ENCODE measurements at regions not wholly inside any gene's neighbourhood (a gene's known extent, or its start where the extent isn't known, plus 50 kb on each side); places are given as distances from the start of the nearest gene placed in this dataset.
"Not testable (repeated sequence)": the region's sequence is repeated elsewhere in the genome, so short reads cannot be mapped to it uniquely, and the experiment has no call there.

DNA sequence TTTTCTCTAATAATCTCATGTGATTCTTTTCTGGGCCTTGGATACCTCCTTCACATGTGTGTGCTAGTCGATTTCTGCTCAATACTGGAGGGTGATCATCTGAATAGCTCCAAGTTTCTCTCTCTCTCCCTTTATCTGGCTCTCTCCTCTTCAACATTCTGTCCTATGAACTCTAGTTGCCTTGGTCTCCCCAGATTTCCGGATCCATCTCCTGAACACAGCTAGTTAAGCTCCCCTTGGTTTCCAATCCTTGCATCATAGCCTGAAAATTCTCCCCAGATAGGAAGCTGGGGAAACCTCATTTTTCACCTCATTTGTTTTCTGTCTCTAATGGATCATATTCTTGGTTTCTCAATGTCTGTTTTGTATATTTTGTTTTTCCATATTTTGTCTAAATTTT, 832.3 kb downstream of the MTRR start:
- no peak for DNase-seq

DNA sequence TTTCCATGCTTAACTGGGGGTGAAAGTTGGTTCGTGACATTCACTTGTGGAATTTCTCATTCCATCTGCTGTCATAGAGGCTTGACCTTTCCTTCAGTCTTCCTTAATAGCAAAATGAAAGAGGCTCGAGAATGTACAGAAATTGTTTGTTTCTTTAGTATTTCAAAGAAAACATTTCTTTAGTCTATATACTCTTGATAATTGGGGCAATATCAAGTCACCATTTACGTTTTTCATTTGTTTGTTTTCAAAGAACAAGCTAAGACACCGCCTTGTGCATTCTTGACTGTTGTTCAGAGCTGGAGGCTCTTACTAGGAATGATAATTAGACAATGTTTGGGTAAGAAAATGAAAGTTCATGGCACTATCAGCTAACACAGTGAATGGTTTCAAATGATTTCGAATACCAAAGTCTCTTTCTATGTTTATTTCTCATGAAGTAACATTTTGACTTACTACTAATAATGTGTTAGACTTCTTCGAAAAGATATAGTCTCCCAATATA, 835.4 kb downstream of the SEMA5A start:
- DNase-seq = no peak

DNA sequence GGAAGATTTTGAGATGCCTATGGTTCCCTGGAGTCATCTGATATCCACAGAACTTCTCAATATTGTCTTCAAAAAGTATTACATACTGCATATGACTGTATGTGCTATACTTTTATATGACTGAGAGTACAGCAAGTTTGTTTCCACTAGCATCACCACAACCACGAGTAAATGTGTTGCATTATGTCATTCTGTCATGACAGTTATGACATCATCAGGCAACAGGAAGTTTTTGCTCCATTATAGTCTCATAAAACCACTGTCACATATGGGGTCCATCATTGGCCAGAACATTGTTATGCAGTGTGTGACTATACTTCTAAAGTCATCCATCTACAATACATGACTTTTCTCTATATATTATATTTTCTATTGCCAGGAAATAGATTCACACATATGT, 831.7 kb downstream of the SEMA5A start:
- DNase-seq = no peak

DNA sequence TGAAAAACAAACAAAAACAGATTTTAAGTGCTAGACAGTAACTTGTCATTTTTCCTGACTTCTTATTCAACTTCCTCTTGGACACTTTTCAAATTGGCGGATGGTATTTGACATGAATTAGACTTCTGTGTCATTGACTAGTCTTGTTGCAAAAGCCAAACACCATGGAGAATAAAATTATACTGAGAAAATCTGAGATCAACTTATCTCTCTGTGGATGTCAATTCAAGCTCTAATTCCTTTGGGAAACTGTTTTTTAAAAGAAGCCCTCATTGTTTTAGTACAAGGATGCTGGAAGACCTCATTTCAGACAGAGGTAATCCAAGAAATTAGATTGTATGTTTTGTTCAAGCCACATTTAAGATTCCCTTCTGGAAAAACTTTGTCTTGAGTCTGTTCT, 831.0 kb downstream of the SEMA5A start:
- DNase-seq = no peak

DNA sequence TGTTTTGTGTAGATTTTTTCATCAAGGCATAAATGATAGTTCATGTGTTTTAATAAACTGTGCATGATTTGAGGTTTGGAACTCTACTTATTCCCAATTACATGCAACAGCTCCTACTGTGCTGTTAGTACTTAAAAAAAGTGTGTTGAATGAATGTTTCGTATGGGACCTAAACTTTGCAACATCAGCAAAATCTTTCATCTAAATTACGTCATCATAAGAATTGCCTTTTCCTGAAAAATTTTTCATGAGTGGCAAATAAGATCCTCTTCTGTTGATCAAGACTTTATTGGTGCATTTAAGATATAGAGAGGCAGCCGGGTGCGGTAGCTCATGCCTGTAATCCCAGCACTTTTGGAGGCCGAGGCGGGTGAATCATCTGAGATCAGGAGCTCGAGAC, 826.1 kb downstream of the SEMA5A start:
- DNase-seq = no peak

DNA sequence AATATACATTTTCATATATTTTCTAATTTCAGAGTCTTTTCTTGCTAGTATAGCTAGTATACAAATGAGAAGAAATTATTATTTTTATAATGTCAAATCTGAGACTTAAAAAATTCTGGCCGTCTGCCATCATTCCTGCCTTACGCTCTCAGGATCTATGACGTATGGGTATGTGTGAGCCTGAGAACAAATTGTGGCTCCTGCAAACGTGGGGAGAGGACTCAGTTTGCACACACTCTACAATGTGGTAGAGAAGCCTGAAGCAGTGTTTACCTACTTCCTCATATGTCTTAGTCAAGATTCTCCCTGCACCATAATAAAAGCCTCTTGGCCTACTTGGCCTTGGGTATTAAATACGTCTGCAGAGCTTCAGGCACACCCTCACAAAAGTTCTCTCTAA, 825.4 kb downstream of the SEMA5A start:
- no peak for DNase-seq

DNA sequence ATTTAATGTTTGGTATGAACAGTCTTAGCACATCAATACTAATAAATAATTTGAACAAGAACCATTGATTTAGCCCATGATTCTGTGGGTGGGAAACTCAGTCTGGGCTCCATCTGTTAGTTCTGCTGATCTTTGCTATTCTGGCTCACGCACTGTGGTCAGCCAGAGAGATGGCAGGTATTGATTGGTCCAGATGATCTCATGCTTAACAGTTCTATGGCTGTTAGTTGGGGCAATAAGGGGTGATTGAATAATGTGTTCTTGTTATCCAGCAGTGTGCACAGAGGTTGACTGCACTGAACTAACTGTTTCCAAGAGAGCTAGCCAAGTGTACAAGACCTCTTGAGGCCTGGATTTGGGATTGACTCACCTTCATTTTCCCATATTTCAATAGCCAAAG, 824.3 kb downstream of the SEMA5A start:
- DNase-seq = no peak

DNA sequence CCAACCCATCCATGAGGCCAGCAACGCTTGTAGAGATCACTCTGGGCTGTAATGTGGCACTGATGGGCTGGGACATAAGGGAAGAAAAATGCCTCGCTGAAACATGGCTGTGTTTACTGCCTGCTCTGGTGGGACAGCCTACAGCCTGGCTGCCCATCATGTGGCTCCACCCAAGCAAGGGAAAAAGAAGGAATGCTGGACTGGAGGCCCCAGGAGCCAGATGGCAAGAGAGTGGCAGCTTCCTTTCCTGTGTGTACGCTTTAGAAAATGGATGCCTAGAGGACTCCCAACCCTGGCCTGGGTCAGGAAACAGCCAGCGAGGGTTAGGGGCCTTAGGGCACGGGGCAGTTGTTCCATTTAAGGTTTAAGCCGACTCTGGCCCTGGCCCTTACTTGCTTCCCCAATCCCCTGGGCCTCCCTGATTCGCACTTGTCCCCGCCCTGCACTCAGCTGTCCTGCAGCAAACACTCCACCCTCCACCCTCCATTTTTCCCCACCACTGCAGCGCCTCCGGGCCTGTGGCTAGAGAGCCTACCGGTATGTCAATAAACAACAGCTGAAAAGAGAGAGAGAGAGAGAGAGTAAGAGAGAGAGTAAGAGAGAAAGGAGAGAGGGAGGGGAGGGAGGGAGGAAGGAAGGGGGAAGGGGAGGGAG, 819.4 kb downstream of the SEMA5A start:
- no peak for DNase-seq

DNA sequence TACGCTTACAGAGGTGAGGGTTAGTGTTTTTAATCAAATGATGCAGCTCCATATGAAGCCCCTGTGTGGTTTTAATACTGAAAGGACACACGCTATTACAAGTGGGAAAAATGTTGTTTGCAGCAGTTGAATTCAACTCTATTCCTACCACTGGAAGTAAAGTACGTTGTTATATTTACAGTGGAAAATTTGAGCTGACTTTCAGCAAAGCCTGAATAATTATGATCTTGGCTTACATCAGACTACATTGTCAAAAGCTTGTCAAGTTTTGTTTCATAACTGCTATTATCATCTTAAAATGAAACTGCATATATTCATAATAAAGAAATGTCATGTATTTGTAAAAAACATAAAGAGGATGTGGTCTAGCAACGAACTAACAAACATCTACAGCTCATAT, 818.5 kb downstream of the SEMA5A start:
- DNase-seq = no peak

DNA sequence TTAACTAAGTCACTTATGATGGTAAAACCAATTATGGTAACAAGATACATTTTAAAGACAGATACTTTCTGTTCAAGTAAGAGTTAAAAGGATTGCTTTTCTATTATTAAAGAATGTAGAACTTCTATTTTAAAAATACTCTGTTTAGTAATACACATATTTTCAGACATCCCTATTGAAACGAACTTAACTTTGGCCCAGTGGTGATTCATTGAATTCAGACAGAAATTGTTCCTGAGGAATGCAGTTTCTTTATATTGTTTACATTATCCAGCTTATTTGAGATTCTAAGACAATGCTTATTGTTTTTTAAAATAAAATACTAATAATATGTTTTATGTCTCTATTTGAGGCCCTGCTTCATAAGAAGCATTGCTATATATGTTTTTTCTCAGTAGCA, 816.4 kb downstream of the SEMA5A start:
- no peak for DNase-seq

DNA sequence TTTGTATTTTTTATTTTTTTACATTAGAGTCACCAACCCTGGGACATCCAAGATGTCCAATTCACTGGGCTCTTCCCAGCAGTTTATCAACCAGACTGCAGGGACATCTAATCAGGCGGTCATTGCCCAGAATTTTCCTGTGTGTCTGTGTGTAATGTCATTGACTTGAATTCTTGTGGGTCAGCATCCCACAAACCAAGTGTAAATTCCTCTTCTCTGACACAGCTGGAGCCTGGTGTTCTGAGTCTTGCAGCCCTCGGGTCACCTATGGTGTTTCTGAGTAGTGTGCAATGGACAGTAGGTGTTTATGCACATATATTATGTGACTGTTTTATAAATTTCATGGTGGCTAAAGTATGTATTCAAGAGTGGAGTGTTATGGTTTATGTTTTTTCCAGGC, 815.7 kb downstream of the SEMA5A start:
- DNase-seq = no peak

DNA sequence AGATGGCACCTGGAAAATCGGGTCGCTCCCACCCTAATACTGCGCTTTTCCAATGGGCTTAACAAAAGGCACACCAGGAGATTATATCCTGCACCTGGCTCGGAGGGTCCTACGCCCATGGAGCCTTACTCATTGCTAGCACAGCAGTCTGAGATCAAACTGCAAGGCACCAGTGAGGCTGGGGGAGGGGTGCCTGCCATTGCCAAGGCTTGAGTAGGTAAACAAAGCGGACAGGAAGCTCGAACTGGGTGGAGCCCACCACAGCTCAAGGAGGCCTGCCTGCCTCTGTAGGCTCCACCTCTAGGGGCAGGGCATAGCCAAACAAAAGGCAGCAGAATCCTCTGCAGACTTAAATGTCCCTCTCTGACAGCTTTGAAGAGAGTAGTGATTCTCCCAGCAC, 814.8 kb downstream of the SEMA5A start:
- DNase-seq = not testable (repeated sequence)

DNA sequence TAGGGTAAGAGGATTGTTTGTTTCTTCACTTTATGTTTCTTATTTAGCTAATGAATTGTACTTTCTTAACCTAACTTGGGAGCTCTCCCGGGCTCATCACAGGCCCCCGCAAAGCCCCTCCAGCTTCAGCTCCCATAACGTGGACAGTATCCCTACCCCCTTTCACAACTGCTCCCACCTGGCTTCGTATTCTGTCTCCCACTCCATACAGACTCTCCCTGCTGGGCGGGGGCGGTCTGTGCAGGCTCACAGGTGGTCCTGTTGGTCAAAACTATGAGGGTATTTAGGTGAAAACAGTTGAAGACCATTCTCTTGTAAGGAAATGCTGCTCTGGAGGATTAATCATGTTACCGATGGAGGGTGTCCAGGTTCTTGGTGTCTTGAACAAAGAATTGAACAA, 805.3 kb downstream of the SEMA5A start:
- DNase-seq = no peak

DNA sequence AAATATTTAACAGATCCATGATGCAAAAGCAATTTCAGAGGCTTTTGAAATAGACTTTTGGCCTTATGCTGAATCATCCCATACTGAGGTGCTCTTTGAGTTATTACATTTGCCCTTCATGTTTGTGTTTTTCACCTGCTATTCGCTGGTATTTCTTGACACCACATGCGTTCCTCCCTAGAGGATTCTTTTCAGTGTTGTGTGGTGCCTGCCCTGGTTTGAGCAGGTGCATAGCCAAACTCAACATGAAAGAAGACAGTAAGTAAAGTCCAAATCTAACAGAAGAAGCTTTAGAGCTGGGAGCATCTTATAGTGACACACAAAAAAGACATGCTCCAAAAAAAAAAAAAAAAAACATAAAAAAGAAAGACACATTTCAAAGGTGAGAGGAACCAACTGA, 796.3 kb downstream of the SEMA5A start:
- no peak for DNase-seq

DNA sequence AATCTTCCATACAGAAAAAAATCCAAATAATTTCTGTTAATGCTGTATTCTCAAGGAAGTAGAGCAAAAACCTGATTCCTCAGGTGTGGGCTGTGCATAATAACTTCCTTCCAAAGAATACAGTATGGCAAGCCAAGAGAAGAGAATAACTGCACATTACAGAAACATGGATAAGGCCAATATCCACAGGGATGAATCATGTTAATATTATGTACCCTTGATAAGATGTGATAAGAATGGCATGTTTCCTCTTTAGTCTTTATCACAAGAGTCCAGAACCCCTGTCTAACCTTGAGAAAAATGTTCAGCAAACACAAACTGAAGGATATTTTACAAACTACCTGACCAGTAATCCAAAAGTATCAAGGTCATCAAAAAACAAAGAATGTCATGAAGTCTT, 795.8 kb downstream of the SEMA5A start:
- no peak for DNase-seq

DNA sequence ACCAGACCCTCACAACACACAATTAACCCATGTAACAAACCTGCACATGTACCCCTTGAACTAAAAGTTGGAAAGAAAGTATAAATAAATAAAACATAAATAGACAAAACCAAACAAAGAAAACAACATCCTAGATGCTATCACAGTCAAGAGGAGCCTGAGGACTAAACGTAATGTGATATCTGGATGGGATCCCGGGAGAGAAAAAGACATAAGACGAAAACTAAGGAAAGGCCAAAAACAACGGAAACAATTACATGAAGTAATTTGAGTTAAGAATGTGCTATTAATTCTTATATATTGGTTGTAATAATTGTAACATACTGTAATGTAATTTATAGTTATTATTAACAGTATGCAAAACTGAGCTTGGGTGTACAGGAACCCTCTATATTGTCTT, 793.9 kb downstream of the SEMA5A start:
- no peak for DNase-seq

DNA sequence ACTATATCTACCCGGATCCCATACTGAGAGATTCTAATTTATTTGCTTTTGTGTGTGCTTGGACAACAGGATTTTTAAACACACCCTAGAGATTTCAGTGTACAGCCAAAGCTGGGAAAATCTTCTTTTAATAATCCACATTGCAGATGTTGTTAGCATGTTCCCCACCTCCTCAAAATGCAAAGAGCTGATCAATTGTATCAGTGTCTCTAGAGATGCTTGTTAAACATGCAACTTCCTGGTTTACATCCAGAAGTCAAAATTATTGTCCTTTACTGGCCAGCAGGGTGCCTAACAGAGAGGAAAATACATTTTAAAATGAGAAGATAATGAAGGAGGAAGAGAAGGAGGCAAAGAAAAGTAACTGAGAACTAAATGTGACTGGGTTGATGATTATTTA, 793.3 kb downstream of the SEMA5A start:
- DNase-seq = peak in 1 of 51 donors; percentile 1

DNA sequence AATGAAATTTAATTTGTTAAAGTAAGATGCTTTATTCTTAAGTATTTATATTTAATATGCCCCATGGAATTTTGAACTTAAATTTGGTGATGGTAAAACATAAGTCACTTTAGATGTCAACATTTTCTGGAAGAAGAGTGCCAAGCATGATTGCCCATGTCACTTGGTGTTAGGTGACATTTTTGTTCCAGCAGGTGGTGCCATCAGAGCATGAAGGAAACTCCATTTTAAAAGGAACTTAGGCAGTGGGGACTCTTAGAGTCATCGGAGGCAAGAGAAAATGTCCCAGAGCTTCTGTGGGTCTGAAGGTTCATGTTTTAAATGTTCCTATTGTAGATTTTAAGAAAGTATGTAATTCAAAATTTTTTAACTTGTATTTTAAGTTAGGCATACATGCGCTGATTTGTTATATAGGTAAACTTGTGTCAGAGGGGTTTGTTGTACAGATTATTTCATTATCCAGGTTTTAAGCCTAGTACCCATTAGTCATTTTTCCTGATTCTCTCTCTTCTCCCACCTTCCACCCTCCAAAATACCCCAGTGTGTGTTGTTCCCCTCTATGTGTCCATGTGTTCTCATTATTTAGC, 789.3 kb downstream of the SEMA5A start:
- peak in 19 of 51 donors; percentile 3 to 59 (median 26) for DNase-seq

DNA sequence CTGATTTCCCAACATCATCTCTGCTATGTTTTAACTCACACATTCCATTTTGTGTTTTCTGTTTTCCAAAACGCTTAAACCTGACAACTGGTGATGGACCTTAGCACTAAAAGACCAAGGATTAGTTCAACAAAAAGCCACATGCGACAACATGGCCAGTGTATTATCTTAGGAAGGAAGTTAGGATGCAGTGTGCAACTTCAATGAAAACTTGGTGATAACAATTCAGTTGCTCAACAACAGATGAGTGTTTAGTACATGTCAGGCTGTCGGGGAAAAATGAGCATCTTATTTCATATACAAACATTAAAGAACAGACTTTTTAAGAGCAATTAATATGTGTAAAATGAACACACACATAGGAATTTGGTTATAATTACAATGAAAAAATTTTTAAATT, 780.0 kb downstream of the SEMA5A start:
- DNase-seq = no peak

DNA sequence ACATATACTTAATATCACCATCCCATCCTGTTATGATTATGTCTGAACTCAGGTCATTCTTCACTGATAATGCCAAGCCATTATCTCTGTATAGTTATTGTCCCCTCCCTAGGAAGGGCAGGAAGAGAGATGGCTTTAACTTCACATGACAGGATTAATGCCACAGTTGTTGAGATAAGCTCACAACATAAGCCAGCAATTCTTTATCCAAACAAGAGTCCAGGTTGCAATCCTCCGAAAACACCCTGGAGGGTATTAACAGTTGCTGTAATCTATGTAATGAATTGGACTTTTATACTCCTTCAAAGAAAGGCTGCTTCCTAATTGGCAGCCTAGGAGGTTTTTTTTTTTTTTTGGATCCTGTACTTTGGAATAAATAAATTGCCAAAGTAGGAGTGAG, 779.4 kb downstream of the SEMA5A start:
- DNase-seq = no peak

DNA sequence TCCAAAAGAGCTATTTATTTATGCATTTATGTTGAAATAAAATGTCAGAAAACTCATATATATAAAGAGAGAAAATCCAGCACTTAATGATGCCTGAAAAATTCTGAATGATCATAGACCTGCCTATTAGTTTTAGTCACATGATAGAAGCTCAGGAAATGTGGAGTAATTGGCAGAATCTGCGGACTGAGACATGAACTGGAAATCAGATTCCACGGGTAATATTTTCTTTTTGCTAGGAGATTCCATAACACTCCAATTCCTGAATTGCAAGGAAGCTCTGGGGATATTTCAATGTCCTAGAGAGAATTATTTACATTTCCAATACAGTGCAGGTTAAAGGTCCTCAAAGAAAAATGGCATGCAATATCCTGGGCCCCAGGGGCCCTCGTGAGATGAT, 778.8 kb downstream of the SEMA5A start:
- DNase-seq = no peak

DNA sequence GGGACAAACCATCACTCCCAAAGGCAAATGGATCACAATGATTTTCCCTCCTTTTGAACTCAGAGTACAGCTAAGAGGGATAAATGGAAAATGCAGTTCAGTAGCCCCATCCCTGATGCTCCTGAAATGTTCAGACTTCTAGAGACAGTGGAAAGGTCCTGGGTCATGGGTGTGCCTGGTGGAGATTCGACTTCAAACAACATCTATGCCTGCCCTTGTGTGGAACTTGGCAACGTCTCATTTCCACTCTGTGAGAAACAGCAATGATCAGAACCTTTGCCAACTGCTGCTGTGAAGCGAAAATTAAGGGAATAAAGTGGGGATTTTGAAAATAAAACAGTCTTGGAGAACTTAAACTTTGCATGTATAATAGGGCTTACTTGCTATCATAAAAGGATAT, 778.1 kb downstream of the SEMA5A start:
- no peak for DNase-seq

DNA sequence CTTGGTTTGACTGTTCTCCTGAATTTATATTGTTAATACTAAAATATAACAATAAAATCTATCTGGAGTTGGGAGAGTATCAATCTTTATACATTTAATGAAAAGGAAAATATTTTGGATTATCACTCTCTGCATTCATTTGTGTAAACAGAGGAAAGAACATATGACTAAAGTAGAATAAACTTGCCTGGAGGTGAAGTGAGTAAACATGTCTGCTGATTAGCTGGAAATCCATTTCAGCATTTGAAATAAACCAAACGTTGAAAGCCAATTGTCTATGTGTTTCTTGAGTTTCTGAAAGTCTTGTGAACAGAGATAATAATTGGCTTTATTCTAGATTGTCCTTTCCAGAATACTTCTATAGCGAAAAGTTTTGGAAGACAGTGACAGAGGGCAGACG, 776.2 kb downstream of the SEMA5A start:
- no peak for DNase-seq

DNA sequence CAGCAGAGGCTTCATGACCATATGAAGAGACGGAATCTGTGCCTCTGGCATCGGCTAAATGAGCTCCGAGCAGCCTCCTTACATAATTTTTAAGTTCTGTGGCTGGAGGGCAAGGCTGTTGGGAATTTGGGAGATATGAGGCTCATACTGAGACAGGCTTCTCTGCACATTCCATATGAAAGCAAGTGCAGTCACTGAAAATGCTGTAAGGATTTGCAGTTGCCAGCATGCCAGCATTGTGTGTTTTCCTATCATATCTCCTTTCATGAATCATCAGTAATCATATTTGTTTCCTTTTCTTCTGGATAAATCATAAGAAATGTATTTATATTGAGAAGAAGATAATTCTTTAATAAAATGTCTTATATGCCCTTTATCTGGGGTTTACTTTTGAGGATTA, 775.4 kb downstream of the SEMA5A start:
- DNase-seq = no peak
